ENCODE measurements at regions not wholly inside any gene's neighbourhood (a gene's known extent, or its start where the extent isn't known, plus 50 kb on each side); places are given as distances from the start of the nearest gene placed in this dataset.
"Not testable (repeated sequence)": the region's sequence is repeated elsewhere in the genome, so short reads cannot be mapped to it uniquely, and the experiment has no call there.

- no peaks in the 10 kb centered on the region for H3K4me1 Mint-ChIP-seq
- peaks cover 13% of the 10 kb centered on the region for H3K27me3 Mint-ChIP-seq
- no peak overlapping the region for H3K27ac Mint-ChIP-seq
- H3K36me3 Mint-ChIP-seq: no peaks in the 10 kb centered on the region
- H3K4me3 Mint-ChIP-seq: no peak overlapping the region
- no peaks in the 10 kb centered on the region for H3K9me3 Mint-ChIP-seq
Observed at GRCh38 chr7:23918286-23918685, 208.3 kb downstream of the STK31 start.

- no peak overlapping the region for H3K27ac Mint-ChIP-seq
- H3K4me1 Mint-ChIP-seq: no peaks in the 10 kb centered on the region
- H3K36me3 Mint-ChIP-seq: no peaks in the 10 kb centered on the region
- no peaks in the 10 kb centered on the region for H3K9me3 Mint-ChIP-seq
- H3K27me3 Mint-ChIP-seq: peaks cover 15% of the 10 kb centered on the region
- no peak overlapping the region for H3K4me3 Mint-ChIP-seq
Observed at GRCh38 chr7:23918856-23919255, 208.8 kb downstream of the STK31 start.

DNA sequence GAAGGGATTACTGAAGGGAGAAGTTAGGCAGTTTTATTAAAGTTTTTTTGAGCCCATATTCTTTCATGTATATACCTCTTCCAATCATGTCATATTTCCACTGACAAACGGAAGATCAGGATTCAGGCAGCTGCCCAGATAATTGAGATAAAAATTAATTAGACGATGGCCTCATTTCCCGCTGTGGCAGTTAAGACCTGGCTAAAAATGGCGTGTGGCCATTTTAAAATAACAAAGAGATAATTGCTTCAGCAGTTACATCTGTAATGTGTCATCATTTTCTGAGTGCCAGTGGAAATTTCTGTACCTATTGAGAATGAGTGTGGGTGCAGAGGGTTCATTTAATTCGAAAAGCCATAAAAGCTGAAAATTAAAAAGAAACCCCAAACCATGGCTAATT is 215.1 kb downstream of the STK31 start:
- no peaks in the 10 kb centered on the region for H3K9me3 Mint-ChIP-seq
- H3K27ac Mint-ChIP-seq: no peak overlapping the region
- no peaks in the 10 kb centered on the region for H3K36me3 Mint-ChIP-seq
- H3K4me1 Mint-ChIP-seq: no peaks in the 10 kb centered on the region
- H3K4me3 Mint-ChIP-seq: no peak overlapping the region
- peaks cover 6% of the 10 kb centered on the region for H3K27me3 Mint-ChIP-seq

DNA sequence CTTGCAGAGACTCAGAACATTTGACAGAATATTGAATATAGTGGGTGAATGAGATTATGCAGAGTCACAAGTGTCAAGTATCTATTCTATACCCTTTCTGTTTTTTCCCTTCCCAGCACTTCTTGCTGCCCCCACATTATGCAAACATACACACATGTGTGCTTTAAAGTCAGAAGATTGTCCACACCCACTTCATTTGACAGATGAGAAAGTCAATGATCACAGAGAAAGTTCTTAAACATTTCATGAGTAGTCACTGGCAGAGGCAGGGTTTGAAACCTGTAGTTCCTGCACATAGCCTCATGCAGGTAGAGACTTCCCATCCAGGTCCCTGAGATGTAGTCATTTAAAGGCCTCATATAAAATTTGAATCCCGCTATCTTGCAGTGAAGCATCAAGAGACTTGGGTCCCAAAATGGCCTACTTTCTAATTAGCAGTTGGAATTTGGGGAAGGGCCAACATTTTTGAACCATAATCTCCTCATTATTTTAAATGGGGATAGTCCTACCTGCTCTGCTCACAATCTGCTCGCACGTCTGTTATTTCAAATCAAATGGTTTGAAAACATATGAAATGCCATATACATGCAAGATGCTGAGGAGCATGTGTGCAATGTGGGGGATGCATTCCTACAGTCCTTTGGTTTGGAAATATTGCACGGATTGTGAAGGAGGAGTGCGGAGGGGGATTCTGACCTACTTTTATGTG is 217.8 kb downstream of the STK31 start:
- Mint-ChIP-seq H3K9me3 (no peaks in the 10 kb centered on the region), H3K36me3 (no peaks in the 10 kb centered on the region), H3K4me1 (no peaks in the 10 kb centered on the region), H3K27me3 (peaks cover 8% of the 10 kb centered on the region), H3K27ac (no peak overlapping the region), H3K4me3 (no peak overlapping the region)

- Mint-ChIP-seq H3K9me3 (no peaks in the 10 kb centered on the region), H3K36me3 (no peaks in the 10 kb centered on the region), H3K27ac (no peak overlapping the region), H3K27me3 (peaks cover 7% of the 10 kb centered on the region), H3K4me1 (no peaks in the 10 kb centered on the region), H3K4me3 (no peak overlapping the region)
Observed at GRCh38 chr7:23928418-23928775, 218.4 kb downstream of the STK31 start.

- no peaks in the 10 kb centered on the region for H3K9me3 Mint-ChIP-seq
- H3K27me3 Mint-ChIP-seq: peaks cover 6% of the 10 kb centered on the region
- H3K36me3 Mint-ChIP-seq: no peaks in the 10 kb centered on the region
- H3K27ac Mint-ChIP-seq: no peak overlapping the region
- no peak overlapping the region for H3K4me3 Mint-ChIP-seq
- no peaks in the 10 kb centered on the region for H3K4me1 Mint-ChIP-seq
Observed at GRCh38 chr7:23930312-23930711, 220.3 kb downstream of the STK31 start.

DNA sequence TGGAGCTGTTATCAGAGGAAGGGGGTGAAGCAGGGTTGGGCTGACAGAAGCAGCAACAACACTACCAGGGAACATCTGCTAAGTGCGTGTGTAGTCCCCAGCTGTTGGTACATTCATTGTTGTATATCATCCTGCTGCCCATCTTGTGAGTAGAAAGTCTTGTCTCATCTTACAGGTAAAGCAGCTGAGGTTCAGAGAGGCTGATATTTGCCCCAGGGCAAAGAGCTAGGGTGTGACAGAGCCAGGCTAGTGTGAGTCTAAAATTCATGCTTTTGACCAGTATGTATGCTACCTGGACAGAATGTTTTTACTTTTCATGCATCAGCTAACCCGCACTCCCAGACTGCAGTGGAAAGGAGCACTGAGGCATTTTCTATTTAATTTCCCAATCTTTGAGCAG is 221.6 kb downstream of the STK31 start:
- Mint-ChIP-seq H3K27ac (no peak overlapping the region), H3K27me3 (peaks cover 3% of the 10 kb centered on the region), H3K4me3 (no peak overlapping the region), H3K9me3 (no peaks in the 10 kb centered on the region), H3K4me1 (no peaks in the 10 kb centered on the region), H3K36me3 (no peaks in the 10 kb centered on the region)

DNA sequence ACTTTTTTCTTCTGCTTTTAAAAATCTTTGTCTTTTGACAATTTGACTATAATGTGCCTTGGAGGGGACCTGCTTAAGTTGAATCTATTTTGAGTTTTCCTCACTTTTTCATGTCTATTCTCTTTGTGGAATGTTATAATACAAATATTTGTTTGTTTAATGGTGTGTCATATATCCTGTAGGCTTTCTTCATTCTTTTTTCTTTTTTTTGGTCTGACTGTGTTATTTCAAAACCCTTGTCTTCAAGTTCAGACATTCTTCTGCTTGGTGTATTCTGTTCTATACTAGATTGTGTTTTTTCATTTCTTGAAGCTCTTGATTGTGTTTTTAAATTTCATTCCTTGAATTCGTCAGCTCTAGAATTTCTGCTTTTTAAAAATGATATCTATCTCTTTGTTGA is 228.2 kb downstream of the STK31 start:
- Mint-ChIP-seq H3K27ac (no peak overlapping the region), H3K9me3 (no peaks in the 10 kb centered on the region), H3K36me3 (no peaks in the 10 kb centered on the region), H3K4me1 (no peaks in the 10 kb centered on the region), H3K27me3 (peaks cover 2% of the 10 kb centered on the region), H3K4me3 (no peak overlapping the region)

DNA sequence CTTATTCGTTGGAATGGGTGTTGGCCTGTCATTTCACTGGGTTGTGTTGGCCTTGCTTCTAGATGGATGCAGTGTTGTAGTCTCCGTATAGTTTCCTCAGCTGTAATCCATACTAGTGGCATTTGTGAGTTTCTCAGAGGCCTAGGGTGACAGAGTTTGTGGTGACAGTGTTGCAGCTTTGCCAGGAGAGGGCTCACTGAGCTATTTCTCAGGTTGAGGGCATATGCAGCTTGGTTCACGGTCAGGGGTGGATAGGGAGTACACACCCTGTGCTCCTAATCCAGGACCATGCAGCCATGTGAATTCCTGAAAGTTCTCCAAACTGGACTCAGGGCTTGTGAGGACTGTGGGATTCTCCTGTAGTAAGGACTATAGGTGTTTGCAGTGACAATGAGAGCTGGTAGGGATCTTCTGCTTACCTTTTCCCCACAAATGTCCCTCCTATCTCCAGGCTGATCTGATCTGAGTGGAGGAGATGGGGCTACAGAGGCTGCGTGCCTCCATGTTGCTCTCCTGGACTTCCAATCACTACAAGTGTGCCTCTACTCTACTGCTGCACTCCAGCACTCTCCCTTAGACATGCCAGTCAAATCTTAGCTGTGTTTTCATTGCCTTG is 229.0 kb downstream of the STK31 start:
- Mint-ChIP-seq H3K27me3 (peaks cover 2% of the 10 kb centered on the region), H3K27ac (no peak overlapping the region)

DNA sequence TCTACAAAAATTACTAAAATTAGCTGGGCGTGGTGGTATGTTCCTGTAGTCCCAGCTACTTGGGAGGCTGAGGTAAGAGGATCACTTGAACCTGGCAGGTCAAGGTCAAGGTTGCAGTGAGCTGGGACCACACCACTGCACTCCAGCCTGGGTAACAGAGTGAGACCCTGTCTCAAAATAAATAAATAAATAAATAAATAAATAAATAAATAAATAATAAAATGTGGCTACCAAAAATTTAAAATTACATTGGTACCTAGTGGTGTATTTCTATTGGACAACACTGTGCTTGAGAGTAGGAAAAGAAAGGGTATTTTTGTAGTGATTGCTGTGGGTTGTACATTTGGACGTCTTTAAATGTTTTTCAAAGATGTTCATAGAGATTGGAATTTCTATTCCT is 229.7 kb downstream of the STK31 start:
- H3K4me1 Mint-ChIP-seq, H3K27ac Mint-ChIP-seq, H3K4me3 Mint-ChIP-seq, H3K9me3 Mint-ChIP-seq, H3K27me3 Mint-ChIP-seq, H3K36me3 Mint-ChIP-seq: not testable (repeated sequence)

More for the DNA sequence above, 229.0 kb downstream of the STK31 start:
- Mint-ChIP-seq H3K4me3 (no peak overlapping the region), H3K36me3 (no peaks in the 10 kb centered on the region), H3K9me3 (no peaks in the 10 kb centered on the region), H3K4me1 (no peaks in the 10 kb centered on the region)

DNA sequence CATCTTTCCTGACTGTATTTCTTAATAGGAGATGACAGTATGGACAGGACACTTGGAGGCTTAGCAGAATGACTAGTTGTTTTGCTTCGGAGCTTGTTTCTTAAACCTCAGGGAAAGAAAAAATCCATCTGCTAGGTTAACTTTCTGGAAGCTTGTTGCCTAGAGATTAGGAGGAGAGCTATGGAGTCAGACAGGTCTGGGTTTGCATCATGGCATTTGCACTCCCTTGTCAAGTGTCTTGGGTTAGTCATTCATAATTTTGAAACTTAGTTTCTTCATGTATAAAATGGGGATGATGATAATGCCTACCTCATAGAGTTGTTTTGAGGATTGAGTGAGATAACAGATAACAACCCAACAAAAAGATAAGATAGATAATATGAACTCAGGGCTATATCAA is 231.5 kb downstream of the STK31 start:
- Mint-ChIP-seq H3K9me3 (peaks cover 17% of the 10 kb centered on the region), H3K36me3 (peaks cover 2% of the 10 kb centered on the region), H3K27me3 (peaks cover 9% of the 10 kb centered on the region), H3K27ac (no peak overlapping the region), H3K4me1 (no peaks in the 10 kb centered on the region), H3K4me3 (no peak overlapping the region)

- no peak overlapping the region for H3K27ac Mint-ChIP-seq
- peaks cover 22% of the 10 kb centered on the region for H3K9me3 Mint-ChIP-seq
- peaks cover 5% of the 10 kb centered on the region for H3K36me3 Mint-ChIP-seq
- peaks cover 12% of the 10 kb centered on the region for H3K27me3 Mint-ChIP-seq
- H3K4me1 Mint-ChIP-seq: no peaks in the 10 kb centered on the region
- H3K4me3 Mint-ChIP-seq: no peak overlapping the region
Observed at GRCh38 chr7:23942032-23942431, 232.0 kb downstream of the STK31 start.

- H3K36me3 Mint-ChIP-seq: peaks cover 5% of the 10 kb centered on the region
Observed at GRCh38 chr7:23944131-23944530, 234.1 kb downstream of the STK31 start.

DNA sequence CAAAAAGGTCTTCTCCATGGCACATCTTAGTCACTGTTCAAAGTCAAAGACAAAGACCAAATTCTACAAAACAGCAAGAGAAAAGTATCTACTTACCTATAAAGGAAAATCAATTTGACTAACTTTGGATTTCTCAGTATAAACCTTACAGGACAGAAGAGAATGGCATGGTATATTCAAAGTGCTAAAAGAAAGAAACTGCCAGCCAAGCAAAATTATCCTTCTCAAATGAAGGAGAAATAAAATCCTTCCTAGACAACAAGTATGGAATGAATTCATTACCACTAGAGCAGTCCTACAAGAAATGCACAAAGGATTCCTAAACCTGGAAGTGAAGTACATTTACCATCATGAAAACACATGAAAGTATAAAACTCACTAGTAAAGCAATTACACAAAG is 235.5 kb downstream of the STK31 start:
- Mint-ChIP-seq H3K9me3 (peaks cover 28% of the 10 kb centered on the region), H3K36me3 (peaks cover 5% of the 10 kb centered on the region), H3K4me3 (no peak overlapping the region), H3K27me3 (peaks cover 12% of the 10 kb centered on the region), H3K4me1 (no peaks in the 10 kb centered on the region), H3K27ac (no peak overlapping the region)

More at GRCh38 chr7:23944131-23944530, 234.1 kb downstream of the STK31 start:
- peaks cover 23% of the 10 kb centered on the region for H3K9me3 Mint-ChIP-seq
- H3K27ac Mint-ChIP-seq: no peak overlapping the region
- H3K4me1 Mint-ChIP-seq: no peaks in the 10 kb centered on the region
- peaks cover 12% of the 10 kb centered on the region for H3K27me3 Mint-ChIP-seq
- H3K4me3 Mint-ChIP-seq: no peak overlapping the region

GRCh38 chr7:23955145-23955544 is 245.1 kb downstream of the STK31 start:
- Mint-ChIP-seq H3K4me1 (no peaks in the 10 kb centered on the region), H3K36me3 (no peaks in the 10 kb centered on the region), H3K4me3 (no peak overlapping the region), H3K9me3 (peaks cover 7% of the 10 kb centered on the region), H3K27me3 (no peaks in the 10 kb centered on the region), H3K27ac (no peak overlapping the region)

DNA sequence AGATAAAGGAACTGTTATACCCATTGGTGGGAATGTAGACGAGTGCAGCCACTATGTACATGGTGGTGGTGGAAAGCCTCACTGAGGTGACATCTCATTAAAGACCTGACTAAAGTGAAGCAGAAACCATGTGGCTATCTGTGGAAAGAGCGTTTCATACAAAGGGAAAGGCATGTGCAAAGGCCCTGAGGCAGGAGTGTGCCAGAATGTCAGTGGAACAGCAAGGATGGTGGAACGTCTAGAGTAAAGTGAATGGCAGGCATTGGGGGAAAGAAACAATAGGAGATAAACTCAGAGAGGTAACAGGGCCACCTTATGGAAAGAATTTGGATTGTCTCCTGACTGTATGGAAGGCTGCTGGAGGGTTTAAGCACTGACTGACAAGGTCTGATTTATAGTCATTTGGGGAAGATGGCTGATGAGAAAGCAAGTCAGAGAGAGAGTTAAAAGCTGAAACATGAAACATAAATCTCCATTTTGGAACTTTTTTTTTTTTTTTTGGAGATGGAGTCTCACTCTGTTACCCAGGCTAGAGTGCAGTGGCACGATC is 245.7 kb downstream of the STK31 start:
- Mint-ChIP-seq H3K27me3 (no peaks in the 10 kb centered on the region), H3K36me3 (no peaks in the 10 kb centered on the region), H3K9me3 (peaks cover 5% of the 10 kb centered on the region), H3K4me3 (no peak overlapping the region), H3K4me1 (no peaks in the 10 kb centered on the region), H3K27ac (no peak overlapping the region)
